Stimulated activated CD8-positive, alpha-beta memory T cell treated with anti-CD3 and anti-CD28 coated beads, Interleukin-2, amount 100 ng/mL, for 48 hours (primary cell): ENCODE measurements at regions not wholly inside any gene's neighbourhood (a gene's known extent, or its start where the extent isn't known, plus 50 kb on each side); places are given as distances from the start of the nearest gene placed in this dataset.
"Not testable (repeated sequence)": the region's sequence is repeated elsewhere in the genome, so short reads cannot be mapped to it uniquely, and the experiment has no call there.

Experiments used
- DNase-seq, 2 donors: peaks; one replicate each; pipeline ENCODE4 v3.0.0-alpha.2; 2020; ENCODE audit warnings: low read depth in 2 of 2

DNA sequence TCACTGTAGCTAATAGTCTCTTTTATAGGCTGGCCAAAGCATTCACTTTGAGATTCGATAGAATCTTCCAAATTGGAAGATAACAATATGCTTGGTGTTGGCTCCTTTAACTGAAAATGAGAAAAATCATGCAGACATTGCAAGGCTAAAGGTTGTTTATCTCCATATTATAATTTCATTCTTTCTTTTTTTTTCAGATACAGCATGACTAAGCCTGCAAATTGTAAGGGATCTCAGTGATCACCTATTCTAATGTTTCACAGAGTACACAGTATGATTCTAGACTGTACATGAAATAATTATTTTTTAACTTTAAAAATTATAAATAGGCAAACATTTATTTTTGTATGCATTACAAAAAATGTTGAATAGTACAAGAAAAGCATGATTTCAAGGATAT lies 451.7 kb upstream of the DDI1 start:
- no peak for DNase-seq

GRCh38 chr11:103585401-103585800 lies 451.0 kb upstream of the DDI1 start:
- DNase-seq, result no peak

DNA sequence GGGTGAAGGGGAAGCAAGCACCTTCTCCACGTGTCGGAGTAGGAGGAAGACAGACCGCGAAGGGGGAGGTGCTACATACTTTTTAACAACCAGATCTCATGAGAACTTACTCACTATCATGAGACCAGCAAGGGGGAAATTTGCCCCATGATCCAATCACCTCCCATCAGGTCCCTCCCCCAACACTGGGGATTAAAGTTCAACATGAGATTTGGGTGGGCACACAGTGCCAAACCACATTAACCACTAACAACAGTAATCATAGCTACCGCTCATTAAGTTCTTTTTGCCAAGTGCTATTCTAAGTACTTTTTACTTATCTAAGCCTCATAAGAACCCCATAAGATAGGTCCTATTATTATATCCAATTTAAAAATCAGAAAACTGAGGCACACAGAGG lies 450.5 kb upstream of the DDI1 start:
- DNase-seq, result no peak

- no peak for DNase-seq
These were observed 449.7 kb upstream of the DDI1 start for GRCh38 chr11:103586756-103587155.

DNA sequence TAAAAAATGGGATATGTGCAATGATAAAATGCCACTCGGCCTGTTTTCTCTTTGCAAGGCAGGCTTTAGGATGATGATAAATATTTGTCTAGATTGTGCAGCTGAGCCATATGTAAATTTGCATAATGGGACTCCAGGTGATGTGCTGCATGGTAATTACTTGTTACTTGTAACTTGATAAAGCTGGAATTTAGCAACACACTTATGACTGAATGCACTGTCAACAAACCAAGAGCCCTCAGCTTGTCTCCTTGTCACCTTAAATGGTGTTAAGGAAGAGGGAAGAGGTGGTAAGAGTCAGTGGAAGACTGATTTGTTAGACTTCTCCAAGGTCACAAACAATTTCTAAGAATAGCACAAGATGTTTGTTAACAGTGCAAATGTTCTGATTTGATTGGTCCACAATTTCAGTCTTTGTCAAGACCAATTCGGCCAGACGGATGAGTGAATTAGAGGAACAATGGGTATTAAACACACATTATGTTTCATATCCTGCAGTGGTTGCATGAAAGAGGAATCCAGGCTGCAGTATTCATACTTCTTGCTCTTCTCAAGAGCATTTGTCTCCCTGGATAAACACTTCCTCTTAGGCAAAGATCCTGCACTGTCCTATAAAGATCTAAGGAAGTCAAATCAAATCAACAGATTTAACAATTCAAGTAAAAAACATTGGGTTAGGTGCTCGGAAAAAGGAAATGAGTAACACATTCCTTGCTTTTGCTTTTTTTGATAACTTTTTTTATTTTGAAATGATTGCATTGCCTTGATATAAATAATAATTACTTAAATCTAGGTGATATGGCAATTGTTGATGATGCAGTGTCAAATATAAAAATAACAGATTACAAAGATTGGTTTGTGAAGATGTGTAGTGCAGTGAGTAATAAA lies 448.3 kb upstream of the DDI1 start:
- no peak for DNase-seq

DNA sequence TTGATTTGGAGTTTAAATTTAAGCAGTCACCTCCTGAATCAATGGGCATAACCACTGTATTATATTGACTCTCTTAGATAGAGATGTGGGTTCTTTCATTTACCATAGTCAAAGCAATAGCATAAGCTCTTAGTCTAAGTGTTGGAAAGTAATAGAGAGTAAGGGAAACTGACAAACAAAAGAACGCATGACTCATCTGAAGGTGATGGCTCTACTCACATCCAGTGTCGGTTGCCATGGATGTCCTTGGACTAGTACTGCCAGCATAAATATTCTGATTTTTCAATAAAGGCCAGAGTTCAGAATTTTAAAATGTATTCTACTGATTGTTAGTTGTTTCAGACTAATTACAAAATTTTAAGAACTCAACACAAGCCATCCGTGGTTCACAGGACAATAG lies 444.9 kb upstream of the DDI1 start:
- no peak for DNase-seq

- no peak for DNase-seq
These were observed 442.2 kb upstream of the DDI1 start for GRCh38 chr11:103594283-103594682.

- DNase-seq, result no peak
These were observed 440.1 kb upstream of the DDI1 start for GRCh38 chr11:103596315-103596714.

- peak in 1 of 2 donors; percentile 4 for DNase-seq
These were observed 435.1 kb upstream of the DDI1 start for GRCh38 chr11:103601225-103601846.

DNA sequence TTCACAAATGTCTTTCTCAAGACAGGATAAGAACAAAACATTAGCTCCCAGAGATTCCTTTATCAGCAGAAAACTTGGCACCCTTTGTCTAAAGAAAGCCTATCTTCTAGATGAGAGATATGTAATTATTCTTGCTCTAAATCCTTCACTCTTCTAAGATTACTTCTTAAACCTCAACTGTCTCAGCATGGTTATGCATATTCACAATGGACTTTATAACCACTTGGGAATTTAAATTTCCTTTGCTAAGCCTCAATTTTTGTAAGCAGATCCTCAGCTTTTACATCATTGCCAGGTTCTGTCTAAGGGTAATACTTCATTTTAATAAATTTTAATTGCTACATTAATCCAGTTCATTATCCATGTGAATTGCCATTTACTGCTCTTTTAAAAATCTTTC lies 433.6 kb upstream of the DDI1 start:
- no peak for DNase-seq

DNA sequence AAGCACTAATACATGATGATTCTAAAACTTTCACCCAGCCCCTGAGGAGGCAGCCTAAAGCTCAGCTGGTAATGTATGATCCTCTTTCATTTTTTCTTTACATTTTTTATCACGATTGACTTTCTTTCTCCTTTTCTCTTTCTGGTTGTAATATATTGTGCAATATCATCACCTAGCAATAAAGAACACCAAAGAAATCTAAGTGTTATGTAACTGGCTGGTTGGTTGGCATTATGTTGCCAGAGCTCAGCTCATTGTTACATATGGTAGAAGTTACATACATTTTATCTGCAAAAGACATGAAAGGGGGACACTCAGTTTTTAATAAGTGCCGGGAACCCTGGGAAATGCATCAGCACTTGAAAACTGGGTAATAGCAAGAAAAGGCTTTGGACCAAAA lies 432.1 kb upstream of the DDI1 start:
- DNase-seq, result no peak

DNA sequence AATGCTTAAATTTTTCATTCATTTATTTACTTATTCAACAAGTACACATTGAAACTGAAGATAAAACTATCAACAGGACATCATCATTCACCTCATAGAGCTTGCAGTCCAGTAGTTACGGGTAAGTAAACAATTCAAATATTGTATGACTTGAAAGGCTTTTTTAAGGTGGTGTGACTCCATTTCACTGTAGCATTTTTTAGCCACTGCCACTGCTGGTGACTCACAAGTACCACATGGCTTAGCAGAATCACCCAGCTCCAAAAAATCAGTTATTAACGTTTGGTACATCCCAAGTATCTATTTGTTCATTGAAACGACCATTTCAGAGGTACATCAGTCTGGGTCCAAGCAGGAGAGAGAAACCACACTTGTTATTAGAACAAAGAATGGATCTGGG lies 427.9 kb upstream of the DDI1 start:
- no peak for DNase-seq

DNA sequence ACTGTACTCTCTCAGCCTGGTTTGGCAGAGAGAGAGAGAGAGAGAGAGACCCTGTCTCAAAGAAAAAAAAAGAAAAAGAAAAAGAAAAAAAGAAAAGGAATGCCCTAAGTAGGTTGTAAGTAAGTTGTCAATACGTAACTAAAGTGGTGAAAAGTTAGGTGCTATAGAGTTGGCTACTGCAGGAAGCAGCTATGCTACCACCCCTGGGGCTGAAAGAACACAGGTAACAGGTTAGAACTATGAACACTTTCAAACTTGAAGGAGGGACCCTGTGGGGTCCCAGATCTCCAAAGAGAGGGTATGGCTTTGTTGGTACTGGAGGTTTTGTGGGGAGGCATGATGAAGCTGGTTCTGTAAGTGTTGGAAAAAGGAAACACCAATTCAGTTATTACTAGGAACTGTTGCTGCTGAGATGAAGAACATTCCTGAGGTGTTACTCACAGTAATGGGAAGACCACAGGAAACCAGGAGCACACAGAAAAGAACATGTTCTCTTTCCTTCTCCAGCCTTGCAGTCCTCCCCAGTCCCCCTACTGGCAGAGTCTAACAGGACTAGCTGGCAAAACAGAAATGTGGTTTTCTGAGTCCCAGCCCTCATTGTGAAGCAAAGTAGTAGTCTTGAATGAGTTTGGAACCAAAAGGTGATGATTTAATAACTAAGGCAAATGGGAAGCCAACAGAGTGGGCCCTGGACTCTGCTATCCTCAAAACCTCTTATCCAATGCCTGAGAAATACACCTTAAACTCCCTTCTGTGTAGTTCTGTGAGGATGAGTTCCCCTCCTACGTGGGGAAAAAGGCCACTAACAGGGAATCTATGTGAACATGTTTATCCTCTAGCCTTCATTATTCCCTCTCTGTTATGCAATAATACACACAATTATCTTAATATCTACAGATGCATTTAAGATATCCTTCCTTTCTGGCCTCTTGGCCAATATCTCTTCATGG lies 427.0 kb upstream of the DDI1 start:
- no peak for DNase-seq

DNA sequence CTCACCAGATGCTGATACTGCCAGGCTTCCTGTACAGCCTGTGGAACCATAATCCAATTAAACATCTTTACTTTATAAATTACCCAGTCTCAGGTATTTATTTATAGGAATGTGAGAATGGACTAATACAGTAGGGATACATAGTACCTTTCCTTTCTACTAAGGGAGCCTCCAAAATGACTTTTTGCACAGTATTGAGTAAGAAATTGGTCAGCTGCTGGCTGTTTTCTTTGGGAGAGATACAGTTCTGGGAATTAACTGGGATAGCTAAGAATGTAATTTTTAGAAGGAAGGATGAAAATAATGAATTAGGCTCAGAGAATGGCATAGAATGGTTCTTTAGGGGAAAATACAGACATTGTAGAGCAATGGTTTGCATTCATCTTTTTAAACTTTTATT lies 426.0 kb upstream of the DDI1 start:
- DNase-seq, result no peak

DNA sequence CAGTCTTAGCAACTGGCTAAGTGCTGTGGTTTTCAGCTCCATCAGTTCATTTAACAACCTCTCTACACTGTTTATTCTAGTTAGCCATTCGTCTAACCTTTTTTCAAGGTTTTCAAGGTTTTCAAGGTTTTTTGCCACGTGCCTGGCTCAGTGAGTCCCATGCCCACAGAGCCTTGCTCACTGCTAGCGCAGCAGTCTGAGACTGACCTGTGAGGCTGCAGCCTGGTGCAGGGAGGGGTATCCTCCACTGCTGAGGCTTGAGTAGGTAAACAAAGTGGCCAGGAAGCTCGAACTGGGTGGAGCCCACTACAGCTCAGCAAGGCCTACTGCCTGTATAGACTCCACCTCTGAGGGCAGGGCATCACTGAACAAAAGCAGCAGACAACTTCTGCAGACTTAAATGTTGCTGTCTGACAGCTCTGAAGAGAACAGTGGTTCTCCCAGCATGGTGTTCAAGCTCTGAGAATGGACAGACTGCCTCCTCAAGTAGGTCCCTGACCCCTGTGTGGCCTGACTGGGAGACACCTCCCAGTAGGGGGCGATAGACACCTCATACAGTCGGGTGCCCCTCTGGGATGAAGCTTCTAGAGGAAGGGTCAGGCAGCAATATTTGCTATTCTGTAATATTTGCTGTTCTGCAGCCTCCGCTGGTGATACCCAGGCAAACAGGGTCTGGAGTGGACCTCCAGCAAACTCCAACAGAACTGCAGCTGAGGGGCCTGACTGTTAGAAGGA lies 424.7 kb upstream of the DDI1 start:
- DNase-seq, result not testable (repeated sequence)

DNA sequence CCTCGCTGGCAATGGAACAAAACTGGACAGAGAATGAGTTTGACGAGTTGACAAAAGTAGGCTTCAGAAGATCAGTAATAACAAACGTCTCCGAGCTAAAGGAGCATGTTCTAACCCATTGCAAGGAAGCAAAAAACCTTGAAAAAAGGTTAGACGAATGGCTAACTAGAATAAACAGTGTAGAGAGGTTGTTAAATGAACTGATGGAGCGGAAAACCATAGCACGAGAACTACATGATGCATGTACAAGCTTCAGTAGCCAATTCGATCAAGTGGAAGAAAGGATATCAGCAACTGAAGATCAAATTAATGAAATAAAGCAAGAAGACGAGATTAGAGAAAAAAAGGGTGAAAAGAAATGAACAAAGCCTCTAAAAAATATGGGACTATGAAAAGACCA lies 424.0 kb upstream of the DDI1 start:
- DNase-seq, result not testable (repeated sequence)

DNA sequence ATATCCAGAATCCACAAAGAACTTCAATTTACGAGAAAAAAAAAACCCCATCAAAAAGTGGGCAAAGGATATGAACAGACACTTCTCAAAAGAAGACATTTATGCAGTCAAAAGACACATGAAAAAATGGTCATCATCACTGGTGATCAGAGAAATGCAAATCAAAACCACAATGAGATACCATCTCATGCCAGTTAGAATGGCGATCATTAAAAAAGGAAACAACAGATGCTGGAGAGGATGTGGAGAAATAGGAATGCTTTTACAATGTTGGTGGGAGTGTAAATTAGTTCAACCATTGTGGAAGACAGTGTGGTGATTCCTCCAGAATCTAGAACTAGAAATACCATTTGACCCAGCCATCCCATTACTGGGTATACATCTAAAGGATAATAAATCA lies 419.9 kb upstream of the DDI1 start:
- not testable (repeated sequence) for DNase-seq

GRCh38 chr11:103618528-103618927 lies 417.9 kb upstream of the DDI1 start:
- DNase-seq, result no peak

- DNase-seq, result no peak
These were observed 417.0 kb upstream of the DDI1 start for GRCh38 chr11:103619480-103619879.

GRCh38 chr11:103619938-103620337 lies 416.5 kb upstream of the DDI1 start:
- DNase-seq, result no peak

DNA sequence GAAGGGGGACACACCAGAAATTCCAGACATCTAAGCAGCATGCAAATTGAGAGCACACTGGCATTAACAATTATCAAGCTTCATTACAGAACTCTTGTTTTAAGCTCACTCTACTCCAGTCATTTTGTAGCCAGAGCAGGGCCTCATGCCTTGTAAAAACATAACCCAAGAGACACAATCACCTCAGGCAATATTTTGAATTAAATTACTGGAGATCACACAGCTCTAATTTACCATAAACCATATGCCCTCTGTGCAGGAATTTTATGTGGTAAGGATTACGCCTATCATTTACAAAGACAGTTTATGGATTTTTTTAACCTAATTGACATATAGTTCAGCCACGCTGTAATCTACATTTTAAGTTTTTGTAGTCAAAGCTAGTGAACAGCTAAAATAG lies 414.1 kb upstream of the DDI1 start:
- no peak for DNase-seq

GRCh38 chr11:103623933-103624332 lies 412.5 kb upstream of the DDI1 start:
- no peak for DNase-seq
